WI38 (cell line): ENCODE measurements at regions not wholly inside any gene's neighbourhood (a gene's known extent, or its start where the extent isn't known, plus 50 kb on each side); places are given as distances from the start of the nearest gene placed in this dataset.

Experiments
- H3K4me3 ChIP-seq: 2 replicates; pipeline ENCODE4 v1.5.1; 2011; ENCODE audit warnings: low read depth, mild to moderate bottlenecking, control low read depth, low read length
- TF ChIP-seq, protein P1 (sequence below): IDR thresholded peaks from 2 replicates; pipeline ENCODE4 v1.5.1; 2012; ENCODE audit warnings: low read depth, mild to moderate bottlenecking, control low read depth, low read length

DNA sequence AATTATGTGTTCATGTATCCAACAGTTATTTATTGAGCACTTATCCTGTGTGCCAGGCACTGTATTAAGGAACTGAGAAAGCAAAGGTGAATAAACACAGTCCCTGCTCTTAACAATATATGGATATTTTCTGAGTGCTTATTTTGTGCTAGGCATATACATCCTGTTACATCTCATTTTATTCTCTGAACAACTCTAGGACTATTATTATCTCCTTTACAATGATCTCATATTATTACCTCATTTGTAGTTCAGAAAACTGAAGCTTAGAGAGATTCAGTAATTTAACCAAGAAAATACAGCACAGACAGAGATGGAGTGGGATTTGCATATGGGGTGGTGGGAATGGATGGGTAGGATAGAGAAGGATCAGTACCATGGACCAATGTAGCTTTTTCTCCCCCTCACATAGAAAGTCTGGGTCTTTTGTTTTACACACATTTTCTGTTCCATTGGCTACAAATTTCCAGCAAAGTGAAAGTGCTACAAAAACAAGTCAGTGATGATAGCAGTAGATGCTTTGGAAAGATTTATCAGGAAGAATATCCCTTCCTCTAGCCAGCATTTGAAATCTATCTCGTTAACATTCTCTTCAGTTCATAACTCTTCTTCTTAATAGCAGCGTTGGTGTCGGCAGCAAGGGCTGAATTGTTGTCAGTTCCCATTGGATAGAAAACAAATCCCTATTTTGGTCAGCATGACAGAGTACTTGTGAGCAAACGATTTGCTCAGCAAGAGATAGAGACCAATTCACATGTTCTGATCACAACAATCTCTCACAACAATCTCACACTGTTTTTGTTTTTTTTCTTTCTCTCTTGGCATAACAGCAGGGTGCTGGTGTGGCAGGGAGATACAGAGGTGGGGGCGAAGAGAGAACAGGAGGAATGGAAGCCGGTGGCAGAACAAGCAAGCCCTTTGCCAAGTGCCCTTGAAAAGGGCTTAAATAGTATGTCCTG lies 102.2 kb upstream of the KCTD1 start:
- TF ChIP-seq, protein P1, sequence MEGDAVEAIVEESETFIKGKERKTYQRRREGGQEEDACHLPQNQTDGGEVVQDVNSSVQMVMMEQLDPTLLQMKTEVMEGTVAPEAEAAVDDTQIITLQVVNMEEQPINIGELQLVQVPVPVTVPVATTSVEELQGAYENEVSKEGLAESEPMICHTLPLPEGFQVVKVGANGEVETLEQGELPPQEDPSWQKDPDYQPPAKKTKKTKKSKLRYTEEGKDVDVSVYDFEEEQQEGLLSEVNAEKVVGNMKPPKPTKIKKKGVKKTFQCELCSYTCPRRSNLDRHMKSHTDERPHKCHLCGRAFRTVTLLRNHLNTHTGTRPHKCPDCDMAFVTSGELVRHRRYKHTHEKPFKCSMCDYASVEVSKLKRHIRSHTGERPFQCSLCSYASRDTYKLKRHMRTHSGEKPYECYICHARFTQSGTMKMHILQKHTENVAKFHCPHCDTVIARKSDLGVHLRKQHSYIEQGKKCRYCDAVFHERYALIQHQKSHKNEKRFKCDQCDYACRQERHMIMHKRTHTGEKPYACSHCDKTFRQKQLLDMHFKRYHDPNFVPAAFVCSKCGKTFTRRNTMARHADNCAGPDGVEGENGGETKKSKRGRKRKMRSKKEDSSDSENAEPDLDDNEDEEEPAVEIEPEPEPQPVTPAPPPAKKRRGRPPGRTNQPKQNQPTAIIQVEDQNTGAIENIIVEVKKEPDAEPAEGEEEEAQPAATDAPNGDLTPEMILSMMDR, result no peak
- no peak overlapping the region for H3K4me3 ChIP-seq

DNA sequence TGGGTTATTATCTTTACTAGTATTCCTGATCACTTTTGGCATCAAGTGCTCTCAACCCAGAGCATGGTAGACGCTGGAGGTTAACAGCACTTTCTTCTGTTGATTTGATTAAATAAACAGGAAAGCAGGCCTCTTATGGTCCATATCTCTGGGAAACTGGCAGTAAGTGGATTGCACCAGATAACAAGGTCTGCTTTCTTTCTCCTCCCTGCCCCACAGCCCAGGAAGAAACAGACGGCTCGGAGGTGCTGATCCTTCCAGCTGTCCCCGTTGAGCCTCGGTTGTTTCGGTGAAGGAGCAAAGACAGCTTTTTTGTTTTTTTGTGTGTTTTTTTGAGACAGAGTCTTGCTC lies 100.8 kb upstream of the KCTD1 start:
- no peak overlapping the region for H3K4me3 ChIP-seq
- TF ChIP-seq, protein P1, result no peak

DNA sequence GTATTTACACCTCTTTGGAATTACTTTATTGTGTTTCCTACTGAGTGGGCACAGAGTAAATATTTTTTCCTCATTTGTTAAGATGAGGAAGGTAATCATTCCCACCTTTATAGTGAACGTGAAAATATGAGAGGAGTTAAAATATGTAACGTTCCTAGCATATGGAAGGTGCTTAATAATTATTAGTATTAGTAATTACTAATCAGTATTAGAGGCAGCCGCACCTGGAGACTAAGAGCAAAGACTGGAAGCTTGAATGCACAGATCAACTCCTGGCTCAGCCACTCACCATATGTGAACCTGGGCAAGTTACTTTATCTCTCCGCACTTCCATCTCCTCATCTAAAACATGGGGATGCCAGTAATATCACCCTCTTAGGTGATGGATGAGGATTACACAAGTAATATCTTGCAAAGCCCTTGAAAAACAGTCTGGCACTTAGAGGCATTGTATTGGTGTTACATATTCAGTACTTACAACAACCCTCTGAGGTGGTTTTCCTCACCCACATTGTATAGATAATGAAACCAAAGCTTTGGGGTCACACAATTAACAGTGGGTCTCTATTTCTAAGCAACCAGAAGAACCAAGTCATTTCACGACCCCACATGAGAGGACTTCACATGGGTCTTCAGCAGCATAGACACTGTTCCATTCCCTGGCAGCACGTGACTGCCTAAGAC lies 100.3 kb upstream of the KCTD1 start:
- TF ChIP-seq, protein P1, result no peak
- no peak overlapping the region for H3K4me3 ChIP-seq

DNA sequence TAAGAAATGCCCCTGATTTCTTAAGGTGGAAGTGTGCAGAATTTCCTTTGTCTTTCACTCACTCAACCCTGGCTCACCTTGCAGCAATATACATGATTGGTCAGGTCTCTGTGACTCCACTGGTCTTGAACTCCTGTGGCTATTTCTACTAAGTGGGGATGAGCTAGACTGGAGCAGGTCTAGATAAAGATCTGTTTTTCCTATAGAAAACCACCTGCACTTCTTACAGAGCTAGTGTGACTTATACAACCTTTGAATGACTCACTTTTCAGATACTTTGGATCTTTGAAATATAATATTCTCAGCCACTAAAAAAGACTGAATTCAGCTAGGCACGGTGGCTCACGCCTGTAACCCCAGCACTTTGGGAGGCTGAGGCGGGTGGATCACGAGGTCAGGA lies 98.5 kb upstream of the KCTD1 start:
- no peak overlapping the region for H3K4me3 ChIP-seq
- TF ChIP-seq, protein P1, result no peak

DNA sequence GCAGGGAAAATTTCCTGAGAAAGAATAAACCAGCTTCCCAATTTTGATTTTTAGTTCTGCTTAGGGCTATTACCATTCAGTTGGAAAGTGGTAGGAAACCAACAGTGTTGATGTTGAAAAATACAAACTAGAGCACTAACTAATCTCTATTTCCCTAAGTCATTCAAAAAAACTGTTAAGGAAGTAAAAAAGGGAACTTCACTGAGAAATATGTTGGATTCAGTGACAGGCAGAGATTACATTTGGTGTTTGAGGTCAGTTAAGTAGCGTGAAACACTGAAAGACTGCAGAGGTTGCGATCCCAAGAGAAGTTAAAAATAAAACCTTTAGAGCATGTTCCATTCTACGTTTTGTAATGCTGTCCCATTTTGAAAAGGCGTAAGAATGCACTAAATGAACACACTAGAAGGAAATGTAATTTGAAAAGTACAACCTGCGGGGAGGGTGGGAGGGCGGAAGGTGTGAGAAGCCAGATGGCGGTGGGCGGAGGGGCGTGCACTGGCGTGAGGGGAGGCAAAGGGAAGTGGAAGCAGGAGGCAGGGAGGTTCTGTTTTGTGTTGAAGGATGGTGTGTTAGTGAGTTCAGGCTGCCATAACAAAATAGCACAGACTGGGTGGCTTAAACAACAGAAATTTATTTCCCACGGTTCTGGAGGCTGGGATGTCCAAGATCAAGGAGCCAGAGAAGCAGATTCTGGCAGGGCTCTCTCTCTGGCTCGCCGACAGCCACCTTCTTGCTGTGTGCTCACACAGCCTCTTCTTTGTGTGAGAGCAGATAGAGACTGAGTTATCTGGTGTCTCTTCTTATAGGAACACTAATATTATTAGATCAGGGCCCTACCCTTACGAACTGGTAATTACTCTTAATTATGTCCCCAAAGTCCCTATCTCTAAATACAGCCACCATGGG lies 94.3 kb upstream of the KCTD1 start:
- TF ChIP-seq, protein P1, result no peak
- H3K4me3 ChIP-seq, result no peak overlapping the region

DNA sequence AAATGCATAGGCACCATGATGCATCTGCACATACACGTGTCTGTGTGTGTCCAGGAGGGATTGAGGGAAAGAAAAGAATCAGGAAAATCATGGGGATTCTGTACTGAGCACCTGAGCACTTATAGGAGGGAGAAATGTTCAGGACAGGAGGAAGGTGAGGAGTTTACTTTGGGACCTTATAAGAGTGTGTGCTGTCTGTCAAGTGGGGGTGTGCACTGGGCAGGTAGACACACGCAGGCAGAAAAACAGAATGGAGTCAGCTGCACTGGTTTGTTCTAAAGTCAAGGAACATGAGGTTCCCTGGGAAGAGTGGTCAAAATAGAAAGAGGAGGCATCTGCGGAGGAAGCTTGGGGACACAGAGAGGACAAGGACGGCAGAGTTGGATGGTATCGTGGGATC lies 92.2 kb upstream of the KCTD1 start:
- TF ChIP-seq, protein P1, result no peak
- no peak overlapping the region for H3K4me3 ChIP-seq
